NCI-H1930 (cell line): ENCODE measurements at regions not wholly inside any gene's neighbourhood (a gene's known extent, or its start where the extent isn't known, plus 50 kb on each side); places are given as distances from the start of the nearest gene placed in this dataset.
"Not testable (repeated sequence)": the region's sequence is repeated elsewhere in the genome, so short reads cannot be mapped to it uniquely, and the experiment has no call there.

ENCODE experiments used
- DNase-seq, 2 experiments: peaks; one replicate each; lab custom pipeline; 2025; lab: John Stamatoyannopoulos, UW

GRCh38 chr2:234722176-234722575 lies 225.3 kb upstream of the ARL4C start:
- DNase-seq, result no peak

- DNase-seq, result no peak
Observed at GRCh38 chr2:234719116-234719716, 222.3 kb upstream of the ARL4C start.

GRCh38 chr2:234716271-234716670 lies 219.4 kb upstream of the ARL4C start:
- no peak for DNase-seq

- no peak for DNase-seq
Observed at GRCh38 chr2:234715671-234716250, 218.9 kb upstream of the ARL4C start.

GRCh38 chr2:234714711-234715110 lies 217.8 kb upstream of the ARL4C start:
- DNase-seq, result no peak

- no peak for DNase-seq
Observed at GRCh38 chr2:234712421-234712935, 215.6 kb upstream of the ARL4C start.

- DNase-seq, result no peak
Observed at GRCh38 chr2:234711308-234711707, 214.4 kb upstream of the ARL4C start.

- DNase-seq, result no peak
Observed at GRCh38 chr2:234710587-234710986, 213.7 kb upstream of the ARL4C start.

- DNase-seq, result no peak
Observed at GRCh38 chr2:234710066-234710465, 213.2 kb upstream of the ARL4C start.

GRCh38 chr2:234708717-234709116 lies 211.8 kb upstream of the ARL4C start:
- DNase-seq, result no peak

- no peak for DNase-seq
Observed at GRCh38 chr2:234708091-234708683, 211.3 kb upstream of the ARL4C start.

GRCh38 chr2:234706086-234706485 lies 209.2 kb upstream of the ARL4C start:
- DNase-seq, result no peak

GRCh38 chr2:234705108-234705507 lies 208.2 kb upstream of the ARL4C start:
- no peak for DNase-seq

- DNase-seq, result no peak
Observed at GRCh38 chr2:234703258-234703657, 206.4 kb upstream of the ARL4C start.

- DNase-seq, result no peak
Observed at GRCh38 chr2:234702731-234703225, 205.9 kb upstream of the ARL4C start.

- no peak for DNase-seq
Observed at GRCh38 chr2:234701841-234702240, 205.0 kb upstream of the ARL4C start.

- no peak for DNase-seq
Observed at GRCh38 chr2:234701421-234701820, 204.5 kb upstream of the ARL4C start.

- DNase-seq, result no peak
Observed at GRCh38 chr2:234699456-234699855, 202.6 kb upstream of the ARL4C start.

GRCh38 chr2:234697300-234697876 lies 200.5 kb upstream of the ARL4C start:
- DNase-seq, result not testable (repeated sequence)

GRCh38 chr2:234695981-234696380 lies 199.1 kb upstream of the ARL4C start:
- no peak for DNase-seq

- no peak for DNase-seq
Observed at GRCh38 chr2:234694244-234695013, 197.5 kb upstream of the ARL4C start.

- DNase-seq, result not testable (repeated sequence)
Observed at GRCh38 chr2:234693681-234694190, 196.9 kb upstream of the ARL4C start.
